ENCODE measurements at regions not wholly inside any gene's neighbourhood (a gene's known extent, or its start where the extent isn't known, plus 50 kb on each side); places are given as distances from the start of the nearest gene placed in this dataset.

GRCh38 chr5:166412191-166412590 lies 1879.3 kb upstream of the WWC1 start:
- TF ChIP-seq CTCF (IDR thresholded peaks at IDR 0.05): no peak
- TF ChIP-seq POLR2A (IDR thresholded peaks at IDR 0.05): no peak

Data from thyroid gland (tissue), 4 donors.